GM12872 (cell line): ENCODE measurements at regions not wholly inside any gene's neighbourhood (a gene's known extent, or its start where the extent isn't known, plus 50 kb on each side); places are given as distances from the start of the nearest gene placed in this dataset.

Experiments used
- CTCF ChIP-seq: IDR thresholded peaks from 3 replicates; pipeline ENCODE4 v1.5.1; 2011; ENCODE audit warnings: low read depth, mild to moderate bottlenecking, low read length, moderate library complexity; ENCODE audit not compliant: insufficient read depth

DNA sequence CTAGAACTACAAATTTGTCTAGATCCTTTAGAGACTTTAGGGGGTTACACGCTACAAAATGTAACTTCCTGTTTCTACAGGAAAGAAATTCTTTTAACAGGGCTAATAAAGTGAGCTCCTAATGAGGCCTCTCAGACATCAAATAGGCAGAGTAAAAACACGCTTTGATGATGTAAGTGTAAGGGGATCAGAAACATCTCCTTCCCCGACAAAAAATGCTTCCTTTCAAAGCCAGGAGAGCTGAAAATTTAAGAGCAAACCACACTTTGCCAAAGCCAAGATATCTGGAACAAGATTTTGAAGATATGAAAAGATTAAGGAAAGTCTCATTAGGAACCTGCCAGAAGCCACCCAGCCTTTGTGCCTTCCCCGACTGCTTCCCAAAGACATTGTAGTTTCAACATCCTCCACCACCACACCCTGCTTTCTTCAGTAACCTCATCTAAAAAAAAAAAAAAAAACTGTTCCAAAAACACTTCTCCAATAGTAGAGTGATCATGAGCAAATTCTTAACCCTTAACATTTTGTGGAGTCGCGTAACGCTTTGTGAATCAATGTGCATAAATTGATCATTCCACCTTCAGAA, 505.0 kb upstream of the THBS1 start:
- TF ChIP-seq CTCF = no peak

GRCh38 chr15:39078026-39078425, 502.9 kb upstream of the THBS1 start:
- no peak for TF ChIP-seq CTCF

- TF ChIP-seq CTCF = no peak
These were observed 501.5 kb upstream of the THBS1 start for GRCh38 chr15:39079296-39079847.

- TF ChIP-seq CTCF = no peak
These were observed 497.7 kb upstream of the THBS1 start for GRCh38 chr15:39083213-39083612.

DNA sequence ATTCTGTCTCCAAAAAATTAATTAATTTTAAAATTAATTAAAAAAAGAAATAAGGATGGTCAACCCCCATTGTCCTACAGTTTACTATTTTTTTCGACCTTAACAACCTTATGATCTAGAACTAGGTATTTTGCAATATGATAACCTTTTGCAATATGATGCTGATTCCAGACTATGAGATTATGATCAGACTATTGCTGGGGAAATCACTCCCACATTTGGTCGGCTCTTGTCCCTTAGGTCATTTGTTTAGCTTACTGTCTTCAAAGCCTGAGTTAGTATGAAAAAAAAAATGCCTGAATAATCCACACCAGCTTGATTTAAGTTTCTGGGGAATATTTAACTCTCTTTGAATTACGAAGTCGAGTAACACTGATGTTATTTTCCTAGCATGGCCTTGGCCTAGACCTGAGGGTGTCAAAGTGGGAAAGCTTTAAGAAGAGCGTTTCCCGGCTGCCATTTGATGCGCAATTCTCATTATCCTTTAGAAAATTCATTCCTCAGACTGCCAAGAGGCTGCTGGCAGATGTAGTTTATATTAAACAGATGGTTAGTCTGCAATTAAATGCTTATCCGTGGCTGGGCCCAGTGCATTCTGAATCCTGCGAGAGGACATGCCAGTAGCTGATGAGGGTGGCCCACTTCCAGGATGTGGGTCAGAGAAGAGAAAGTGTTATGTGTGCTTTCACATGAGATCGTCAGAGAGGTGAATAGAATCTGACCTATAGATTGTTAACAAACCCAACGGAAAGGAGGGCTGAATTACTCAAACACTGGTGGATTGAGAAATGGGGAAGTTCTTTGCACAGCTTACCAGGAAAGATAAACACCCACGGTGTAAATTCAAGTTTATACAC, 496.0 kb upstream of the THBS1 start:
- no peak for TF ChIP-seq CTCF

- no peak for TF ChIP-seq CTCF
These were observed 494.2 kb upstream of the THBS1 start for GRCh38 chr15:39086641-39087040.

- no peak for TF ChIP-seq CTCF
These were observed 492.7 kb upstream of the THBS1 start for GRCh38 chr15:39088156-39088555.
